HCT116 (cell line): ENCODE measurements at regions not wholly inside any gene's neighbourhood (a gene's known extent, or its start where the extent isn't known, plus 50 kb on each side); places are given as distances from the start of the nearest gene placed in this dataset.

Experiments used
- ATAC-seq: fragments of 200-7000 bp; cut with Tn5 transposase; 2 replicates; pipeline ENCODE4 v1.9.1; 2020; ENCODE audit warnings: mild to moderate bottlenecking, moderate library complexity
- BruUV-seq: library from RNA; stranded (reverse); fragments of 400-500 nt; replicated peaks from 2 replicates; lab custom pipeline; 2021; lab: Mats Ljungman, UMichigan
- CTCF ChIA-PET: fragments of 300-600 bp; sonication (Branson Sonifier 250); formaldehyde crosslinking; loops from one replicate; lab custom pipeline; 2021; ENCODE audit warnings: antibody characterized with exemption; lab: Charles Lee
- POLR2A ChIA-PET: fragments of 300-600, 350-600 bp; sonication (Branson Sonifier 250); formaldehyde crosslinking; loops from one replicate; lab custom pipeline; 2021; ENCODE audit warnings: antibody characterized with exemption; lab: Charles Lee
- RAD21 ChIA-PET, 2 experiments: fragments of 300-600 bp; sonication (Branson Sonifier 250); formaldehyde crosslinking; loops; one replicate each; lab custom pipeline; 2023; ENCODE audit warnings: low total read pairs in 2 of 2; ENCODE audit not compliant: uncharacterized antibody in 2 of 2, unreplicated experiment in 2 of 2, low non-redundant PET in 1 of 2; lab: Charles Lee
- DNase-seq: peaks from one replicate; pipeline ENCODE4 v3.0.0-alpha.2; 2010; ENCODE audit warnings: low read depth, low spot score
- H2AFZ ChIP-seq: fragments of 200-600 bp; shearing (Covaris generic), sonication (generic); 2 replicates; pipeline ENCODE4 v1.6.1; 2017; ENCODE audit warnings: low read depth, mixed run types, mixed read lengths, antibody characterized with exemption, low read length; ENCODE audit not compliant: poor library complexity, severe bottlenecking
- H3K27ac ChIP-seq: 2 replicates; pipeline ENCODE4 v1.5.1; 2012; ENCODE audit warnings: low read depth, low read length
- H3K27me3 ChIP-seq: fragments of 200-600 bp; sonication (generic); 2 replicates; pipeline ENCODE4 v1.6.1; 2016; ENCODE audit warnings: mixed run types, low read length, mixed read lengths; ENCODE audit not compliant: insufficient read depth
- H3K36me3 ChIP-seq, 2 experiments: fragments of 200-500 bp in 1 of 2; fragments of 200-600 bp in 1 of 2; sonication (Bioruptor generic) in 1 of 2; sonication (generic) in 1 of 2; 2 replicates each; pipeline versions ENCODE4 v1.5.1 to v1.6.1; 2014 to 2016; ENCODE audit warnings: low read length in 2 of 2, inconsistent platforms in 1 of 2, mixed read lengths in 1 of 2, mixed run types in 1 of 2; ENCODE audit not compliant: insufficient read depth in 2 of 2, control insufficient read depth in 1 of 2
- H3K4me1 ChIP-seq, 2 experiments: fragments of 200-600 bp in 1 of 2; sonication (generic) in 1 of 2; 2 replicates each; pipeline versions ENCODE4 v1.5.1 to v1.6.1; 2012 to 2017; ENCODE audit warnings: low read length in 2 of 2, inconsistent platforms in 1 of 2, mild to moderate bottlenecking in 1 of 2, mixed read lengths in 1 of 2, mixed run types in 1 of 2, moderate library complexity in 1 of 2; ENCODE audit not compliant: insufficient read depth in 2 of 2, control insufficient read depth in 1 of 2
- H3K4me2 ChIP-seq: fragments of 200-600 bp; sonication (generic); 2 replicates; pipeline ENCODE4 v1.6.1; 2017; ENCODE audit warnings: mixed run types, low read length, mixed read lengths
- H3K4me3 ChIP-seq, 2 experiments: fragments of 200-600 bp in 1 of 2; sonication (generic) in 1 of 2; replicated peaks in 1 of 2; 2 replicates each; pipeline ENCODE4 v1.5.1; 2011 to 2016; ENCODE audit warnings: low read length in 2 of 2, control low read depth in 1 of 2, low read depth in 1 of 2, mild to moderate bottlenecking in 1 of 2, mixed read lengths in 1 of 2, mixed run types in 1 of 2
- H3K79me2 ChIP-seq: fragments of 200-600 bp; sonication (generic); 2 replicates; pipeline ENCODE4 v1.6.1; 2017; ENCODE audit warnings: mild to moderate bottlenecking, mixed run types, low read length, moderate library complexity, mixed read lengths; ENCODE audit not compliant: insufficient read depth
- H3K9ac ChIP-seq: fragments of 200-600 bp; sonication (generic); 2 replicates; pipeline ENCODE4 v1.6.1; 2016; ENCODE audit warnings: low read length, mixed read lengths
- H3K9me2 ChIP-seq: fragments of 200-600 bp; sonication (generic), shearing (Covaris generic); 2 replicates; pipeline ENCODE4 v1.6.1; 2017; ENCODE audit warnings: mixed run types, mild to moderate bottlenecking, moderate library complexity; ENCODE audit not compliant: insufficient read depth
- H3K9me3 ChIP-seq, 2 experiments: fragments of 200-500 bp in 1 of 2; fragments of 200-600 bp in 1 of 2; sonication (Bioruptor generic) in 1 of 2; sonication (generic) in 1 of 2; 2 replicates each; pipeline ENCODE4 v1.6.1; 2014 to 2017; ENCODE audit warnings: low read length in 2 of 2, mixed read lengths in 2 of 2, inconsistent platforms in 1 of 2, low read depth in 1 of 2, mild to moderate bottlenecking in 1 of 2, mixed run types in 1 of 2, moderate library complexity in 1 of 2; ENCODE audit not compliant: control insufficient read depth in 1 of 2, insufficient read depth in 1 of 2
- H4K20me1 ChIP-seq: fragments of 200-600 bp; sonication (generic), shearing (Covaris generic); 2 replicates; pipeline ENCODE4 v1.6.1; 2017; ENCODE audit warnings: mixed run types, mild to moderate bottlenecking, moderate library complexity; ENCODE audit not compliant: insufficient read depth
- CTCF ChIP-seq, 3 experiments: fragments of 200-600 bp in 1 of 3; sonication (generic) in 1 of 3; IDR thresholded peaks in 2 of 3; conservative IDR thresholded peaks in 1 of 3; 2 replicates each; pipeline ENCODE4 v1.5.1; 2012 to 2017; ENCODE audit warnings: low read depth in 2 of 3, low read length in 2 of 3, antibody characterized with exemption in 1 of 3, borderline replicate concordance in 1 of 3, control low read depth in 1 of 3, mild to moderate bottlenecking in 1 of 3, mixed read lengths in 1 of 3, mixed run types in 1 of 3, moderate library complexity in 1 of 3; ENCODE audit not compliant: insufficient read depth in 1 of 3
- EGR1 ChIP-seq: IDR thresholded peaks from 2 replicates; pipeline ENCODE4 v1.6.1; 2012; ENCODE audit warnings: low read depth
- FOSL1 ChIP-seq: IDR thresholded peaks from 2 replicates; pipeline ENCODE4 v1.6.1; 2012; ENCODE audit warnings: low read depth
- SP1 ChIP-seq: IDR thresholded peaks from 2 replicates; pipeline ENCODE4 v1.6.1; 2012; ENCODE audit warnings: low read depth
- ZFX ChIP-seq: fragments of 450-650 bp; IDR thresholded peaks from 2 replicates; pipeline ENCODE4 v1.6.1; 2017
- intact Hi-C: fragments of 100-400 bp; cut with micrococcal nuclease; formaldehyde crosslinking; loops from 2 replicates; pipeline ENCODE4 v1.10.0; 2022
- TF ChIP-seq, protein P1 (sequence below): IDR thresholded peaks from 2 replicates; pipeline ENCODE4 v1.6.1; 2011; ENCODE audit warnings: mild to moderate bottlenecking, low read length, moderate library complexity; ENCODE audit not compliant: insufficient replicate concordance; ENCODE audit errors: extremely low read depth

DNA sequence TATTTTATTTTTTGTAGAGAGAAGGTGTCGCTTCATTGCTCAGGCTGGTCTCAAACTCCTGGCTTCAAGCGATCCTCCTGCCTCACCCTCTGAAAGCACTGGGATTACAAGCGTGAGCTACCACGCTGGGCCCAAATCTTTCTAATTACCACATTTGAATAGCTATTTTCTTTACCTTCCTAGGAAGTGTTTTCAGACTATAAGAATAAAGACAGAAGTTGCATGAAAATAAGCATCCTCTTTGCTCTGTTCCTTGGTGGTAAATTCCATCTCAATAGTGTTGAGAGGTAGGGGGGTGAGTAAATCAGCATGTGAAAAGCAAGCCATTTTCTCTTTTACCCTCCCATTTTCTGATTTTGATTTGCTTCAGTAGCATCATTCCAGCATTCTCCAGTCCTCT lies 122.4 kb downstream of the LARP7 start:
- Histone ChIP-seq H3K9ac (no peak overlapping the region), H3K4me3 (no peak overlapping the region), H4K20me1 (no peaks in the 10 kb centered on the region), H3K4me2 (no peak overlapping the region), H3K27me3 (no peaks in the 10 kb centered on the region), H2AFZ (no peak overlapping the region), H3K9me2 (no peaks in the 10 kb centered on the region), H3K4me1 (peaks cover 0 to 8% of the 10 kb centered on the region in 2 experiments; a peak in 2 of 4 replicates), H3K27ac (no peak overlapping the region), H3K36me3 (no peaks in the 10 kb centered on the region), H3K9me3 (no peaks in the 10 kb centered on the region), H3K79me2 (no peaks in the 10 kb centered on the region)
- ATAC-seq (no peak), DNase-seq (no peak)
- intact Hi-C loops = no loop called here
- ChIA-PET POLR2A (no interaction called here), RAD21 (no interaction called here), CTCF (interaction anchor here (1.5 kb wide), 1 partner anchor 125 kb away, joined by 3 read pairs; no protein-coding TSS in a partner anchor)
- TF ChIP-seq, protein P1, sequence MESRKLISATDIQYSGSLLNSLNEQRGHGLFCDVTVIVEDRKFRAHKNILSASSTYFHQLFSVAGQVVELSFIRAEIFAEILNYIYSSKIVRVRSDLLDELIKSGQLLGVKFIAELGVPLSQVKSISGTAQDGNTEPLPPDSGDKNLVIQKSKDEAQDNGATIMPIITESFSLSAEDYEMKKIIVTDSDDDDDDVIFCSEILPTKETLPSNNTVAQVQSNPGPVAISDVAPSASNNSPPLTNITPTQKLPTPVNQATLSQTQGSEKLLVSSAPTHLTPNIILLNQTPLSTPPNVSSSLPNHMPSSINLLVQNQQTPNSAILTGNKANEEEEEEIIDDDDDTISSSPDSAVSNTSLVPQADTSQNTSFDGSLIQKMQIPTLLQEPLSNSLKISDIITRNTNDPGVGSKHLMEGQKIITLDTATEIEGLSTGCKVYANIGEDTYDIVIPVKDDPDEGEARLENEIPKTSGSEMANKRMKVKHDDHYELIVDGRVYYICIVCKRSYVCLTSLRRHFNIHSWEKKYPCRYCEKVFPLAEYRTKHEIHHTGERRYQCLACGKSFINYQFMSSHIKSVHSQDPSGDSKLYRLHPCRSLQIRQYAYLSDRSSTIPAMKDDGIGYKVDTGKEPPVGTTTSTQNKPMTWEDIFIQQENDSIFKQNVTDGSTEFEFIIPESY = no peak
- no peak for TF ChIP-seq FOSL1
- TF ChIP-seq EGR1 = no peak
- TF ChIP-seq ZFX = no peak
- no peak for TF ChIP-seq SP1
- no peak for TF ChIP-seq CTCF (IDR thresholded peaks at IDR 0.05 in 2 of 3, conservative IDR thresholded peaks at IDR 0.05 in 1 of 3; ENCODE audit: borderline replicate concordance in 1 of 3, insufficient read depth in 1 of 3, low read depth in 2 of 3, low read length in 2 of 3)
- BruUV-seq = no TSS peak
